ENCODE measurements at regions not wholly inside any gene's neighbourhood (a gene's known extent, or its start where the extent isn't known, plus 50 kb on each side); places are given as distances from the start of the nearest gene placed in this dataset.

DNA sequence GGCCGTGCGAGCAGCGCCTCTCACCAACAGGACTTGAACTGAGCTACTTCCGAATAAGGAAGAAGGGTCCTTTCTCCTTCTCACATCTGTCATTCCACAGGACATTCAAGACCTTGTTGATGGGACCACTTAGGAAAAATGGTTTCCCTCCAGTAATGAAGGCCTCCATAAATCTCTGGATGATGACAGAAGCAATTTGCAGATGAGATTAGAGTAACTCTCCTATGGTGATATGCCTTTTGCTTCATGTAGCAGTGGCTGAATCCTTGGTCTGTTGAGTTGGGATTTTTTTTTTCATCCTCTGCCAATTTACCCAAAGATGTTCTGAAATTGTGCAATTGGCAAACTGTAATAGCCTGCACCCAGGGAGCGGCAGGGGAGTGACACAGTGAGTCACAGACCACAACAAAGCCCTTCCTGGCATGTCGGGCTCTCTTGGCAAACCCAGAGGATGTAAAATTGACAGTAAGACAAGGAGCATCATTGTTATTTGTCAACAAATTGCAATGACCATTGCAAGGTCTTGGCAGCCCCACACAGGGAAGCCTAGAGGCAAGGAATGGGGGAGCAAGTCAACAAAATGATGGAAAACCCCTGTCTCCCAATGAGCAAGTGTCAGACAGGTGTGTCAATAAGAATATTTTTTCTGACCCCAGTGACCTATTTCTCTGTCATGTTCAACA, 275.9 kb downstream of the ACTL7B start:
- TF ChIP-seq, protein P1, sequence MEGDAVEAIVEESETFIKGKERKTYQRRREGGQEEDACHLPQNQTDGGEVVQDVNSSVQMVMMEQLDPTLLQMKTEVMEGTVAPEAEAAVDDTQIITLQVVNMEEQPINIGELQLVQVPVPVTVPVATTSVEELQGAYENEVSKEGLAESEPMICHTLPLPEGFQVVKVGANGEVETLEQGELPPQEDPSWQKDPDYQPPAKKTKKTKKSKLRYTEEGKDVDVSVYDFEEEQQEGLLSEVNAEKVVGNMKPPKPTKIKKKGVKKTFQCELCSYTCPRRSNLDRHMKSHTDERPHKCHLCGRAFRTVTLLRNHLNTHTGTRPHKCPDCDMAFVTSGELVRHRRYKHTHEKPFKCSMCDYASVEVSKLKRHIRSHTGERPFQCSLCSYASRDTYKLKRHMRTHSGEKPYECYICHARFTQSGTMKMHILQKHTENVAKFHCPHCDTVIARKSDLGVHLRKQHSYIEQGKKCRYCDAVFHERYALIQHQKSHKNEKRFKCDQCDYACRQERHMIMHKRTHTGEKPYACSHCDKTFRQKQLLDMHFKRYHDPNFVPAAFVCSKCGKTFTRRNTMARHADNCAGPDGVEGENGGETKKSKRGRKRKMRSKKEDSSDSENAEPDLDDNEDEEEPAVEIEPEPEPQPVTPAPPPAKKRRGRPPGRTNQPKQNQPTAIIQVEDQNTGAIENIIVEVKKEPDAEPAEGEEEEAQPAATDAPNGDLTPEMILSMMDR (IDR thresholded peaks at IDR 0.05), result peak in 1 of 6 experiments; percentile 4
- no peak for TF ChIP-seq POLR2A (IDR thresholded peaks at IDR 0.05)
